Renal cortical epithelial cell (primary cell): ENCODE measurements at regions not wholly inside any gene's neighbourhood (a gene's known extent, or its start where the extent isn't known, plus 50 kb on each side); places are given as distances from the start of the nearest gene placed in this dataset.
A peak's percentile ranks its signal among the peaks of the same experiment; 100 is the strongest.

ENCODE experiments used
- DNase-seq: peaks from one replicate; pipeline ENCODE4 v3.0.0-alpha.2; 2011; ENCODE audit warnings: low read depth

- DNase-seq = no peak
Observed at GRCh38 chr19:29096896-29097295, 116.1 kb downstream of the UQCRFS1 start.

GRCh38 chr19:29093553-29093908 is 119.4 kb downstream of the UQCRFS1 start:
- DNase-seq = no peak

GRCh38 chr19:29092712-29093552 is 120.0 kb downstream of the UQCRFS1 start:
- no peak for DNase-seq

- no peak for DNase-seq
Observed at GRCh38 chr19:29090783-29091526, 122.0 kb downstream of the UQCRFS1 start.

GRCh38 chr19:29089315-29089870 is 123.6 kb downstream of the UQCRFS1 start:
- no peak for DNase-seq

- DNase-seq = no peak
Observed at GRCh38 chr19:29088761-29089160, 124.2 kb downstream of the UQCRFS1 start.

GRCh38 chr19:29086646-29087045 is 126.3 kb downstream of the UQCRFS1 start:
- no peak for DNase-seq

- peak; percentile 1 for DNase-seq
Observed at GRCh38 chr19:29086182-29086581, 126.8 kb downstream of the UQCRFS1 start.

GRCh38 chr19:29085630-29086029 is 127.3 kb downstream of the UQCRFS1 start:
- DNase-seq = no peak

- DNase-seq = no peak
Observed at GRCh38 chr19:29085206-29085605, 127.7 kb downstream of the UQCRFS1 start.

GRCh38 chr19:29084266-29084665 is 128.7 kb downstream of the UQCRFS1 start:
- DNase-seq = no peak

- no peak for DNase-seq
Observed at GRCh38 chr19:29083863-29084262, 129.1 kb downstream of the UQCRFS1 start.

GRCh38 chr19:29079356-29080032 is 133.5 kb downstream of the UQCRFS1 start:
- no peak for DNase-seq

- DNase-seq = no peak
Observed at GRCh38 chr19:29076963-29077362, 136.0 kb downstream of the UQCRFS1 start.

- no peak for DNase-seq
Observed at GRCh38 chr19:29076161-29076560, 136.8 kb downstream of the UQCRFS1 start.

- DNase-seq = no peak
Observed at GRCh38 chr19:29075149-29075548, 137.8 kb downstream of the UQCRFS1 start.

GRCh38 chr19:29074579-29074978 is 138.4 kb downstream of the UQCRFS1 start:
- DNase-seq = no peak

GRCh38 chr19:29067831-29068230 is 145.1 kb downstream of the UQCRFS1 start:
- DNase-seq = no peak

- no peak for DNase-seq
Observed at GRCh38 chr19:29062475-29063435, 150.2 kb downstream of the UQCRFS1 start.

GRCh38 chr19:29060813-29061364 is 152.1 kb downstream of the UQCRFS1 start:
- DNase-seq = no peak

- no peak for DNase-seq
Observed at GRCh38 chr19:29056535-29056934, 156.4 kb downstream of the UQCRFS1 start.
